ENCODE measurements at regions not wholly inside any gene's neighbourhood (a gene's known extent, or its start where the extent isn't known, plus 50 kb on each side); places are given as distances from the start of the nearest gene placed in this dataset.

- no peak overlapping the region for H2AFZ ChIP-seq (ENCODE audit: insufficient read depth, low read depth, low read length, poor library complexity, severe bottlenecking)
- no peak for TF ChIP-seq CTCF (IDR thresholded peaks at IDR 0.05)
- no peaks in the 10 kb centered on the region for H3K36me3 ChIP-seq (replicated peaks in 1 of 2; ENCODE audit: control insufficient read depth in 1 of 2, insufficient read depth in 2 of 2, low read length in 2 of 2)
- no peaks in the 10 kb centered on the region for H4K20me1 ChIP-seq (ENCODE audit: insufficient read depth, low read length)
- peaks cover 3 to 6% of the 10 kb centered on the region in 2 donors for H3K9me3 ChIP-seq (replicated peaks in 1 of 2; ENCODE audit: control insufficient read depth in 1 of 2, insufficient read depth in 1 of 2, low read length in 2 of 2)
- Mint-ChIP-seq H3K9me3 (peaks cover 2 to 11% (median 6%) of the 10 kb centered on the region in 7 donors), H3K27ac (no peak overlapping the region), H3K4me3 (no peak overlapping the region), H3K4me1 (no peaks in the 10 kb centered on the region), H3K27me3 (ENCODE audit: low read depth in 3 of 3) (no peaks in the 10 kb centered on the region), H3K36me3 (no peaks in the 10 kb centered on the region)
- no CpG with 5 or more reads among the region's 1 CpG for WGBS (ENCODE audit: insufficient coverage)
- no peaks in the 10 kb centered on the region for H3K4me1 ChIP-seq (ENCODE audit: control insufficient read depth in 1 of 2, insufficient read depth in 2 of 2, low read length in 2 of 2)
- no peak overlapping the region for H3K4me3 ChIP-seq (replicated peaks in 1 of 3; ENCODE audit: low read depth in 2 of 3, low read length in 3 of 3)
- H3K27ac ChIP-seq (ENCODE audit: low read depth in 1 of 2, low read length in 2 of 2), result no peak overlapping the region
- no peaks in the 10 kb centered on the region for H3K79me2 ChIP-seq (ENCODE audit: insufficient read depth, low read length)
- intact Hi-C loops (cut with micrococcal nuclease), result no loop called here
- no peak overlapping the region for H3K9ac ChIP-seq (ENCODE audit: insufficient read depth, low read length, poor library complexity, severe bottlenecking)
- DNase-seq, result no peak
- no peaks in the 10 kb centered on the region for H3K27me3 ChIP-seq (ENCODE audit: control insufficient read depth in 2 of 2, insufficient read depth in 2 of 2, low read length in 2 of 2)
- no peak overlapping the region for H3K4me2 ChIP-seq (replicated peaks; ENCODE audit: extremely low read depth, low read length, poor library complexity, severe bottlenecking)
Observed at GRCh38 chr4:177902386-177902785, 460.1 kb upstream of the AGA start.

DNA sequence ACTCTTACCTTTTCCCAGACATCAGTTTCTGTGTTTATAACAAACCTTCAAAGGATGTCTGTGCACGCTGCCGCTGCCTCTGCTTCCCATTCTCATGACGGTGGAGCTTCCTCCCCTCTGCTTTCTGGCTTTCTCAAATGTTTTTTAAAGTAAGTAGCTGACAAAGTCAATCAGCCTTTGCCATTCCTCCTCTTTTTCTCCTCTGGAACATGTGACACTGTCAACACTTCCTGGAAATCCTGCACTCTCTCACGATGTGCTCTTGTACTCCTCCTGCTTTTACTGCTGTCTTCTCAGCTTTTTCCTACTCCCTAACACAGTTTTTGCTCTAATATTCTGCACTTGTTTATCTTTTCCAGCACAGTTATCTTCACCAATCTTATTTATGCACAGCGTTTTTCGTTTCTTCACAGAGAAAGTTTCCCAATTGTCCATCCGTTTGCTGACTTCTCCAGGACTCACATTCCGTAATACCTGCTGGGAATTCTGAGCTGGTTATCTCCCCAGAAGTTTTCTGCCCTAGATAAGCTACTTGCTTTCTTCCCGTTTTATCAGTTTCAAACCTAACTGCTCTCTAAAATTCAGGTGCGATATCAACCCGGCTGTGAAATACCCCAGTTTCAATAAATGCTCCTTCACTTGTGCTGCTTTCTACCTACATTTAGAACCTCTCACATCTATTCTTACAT is 465.6 kb upstream of the AGA start:
- H3K4me3 ChIP-seq (replicated peaks in 1 of 3; ENCODE audit: low read depth in 2 of 3, low read length in 3 of 3), result no peak overlapping the region
- no peak overlapping the region for H3K27ac Mint-ChIP-seq
- DNase-seq, result no peak
- intact Hi-C loops (cut with micrococcal nuclease), result no loop called here
- no peaks in the 10 kb centered on the region for H3K79me2 ChIP-seq (ENCODE audit: insufficient read depth, low read length)
- no peaks in the 10 kb centered on the region for H3K36me3 Mint-ChIP-seq
- no peaks in the 10 kb centered on the region for H3K4me1 ChIP-seq (ENCODE audit: control insufficient read depth in 1 of 2, insufficient read depth in 2 of 2, low read length in 2 of 2)
- no peak overlapping the region for H3K4me3 Mint-ChIP-seq
- H3K4me1 Mint-ChIP-seq, result no peaks in the 10 kb centered on the region
- H3K27ac ChIP-seq (ENCODE audit: low read depth in 1 of 2, low read length in 2 of 2), result no peak overlapping the region
- no peak overlapping the region for H3K4me2 ChIP-seq (replicated peaks; ENCODE audit: extremely low read depth, low read length, poor library complexity, severe bottlenecking)
- 62% methylated on average over 9 of the region's 11 CpGs for WGBS (ENCODE audit: insufficient coverage)
- peaks cover 0 to 15% (median 7%) of the 10 kb centered on the region in 7 donors for H3K9me3 Mint-ChIP-seq
- no peak for TF ChIP-seq CTCF (IDR thresholded peaks at IDR 0.05)
- H3K27me3 ChIP-seq (ENCODE audit: control insufficient read depth in 2 of 2, insufficient read depth in 2 of 2, low read length in 2 of 2), result no peaks in the 10 kb centered on the region
- peaks cover 12 to 16% of the 10 kb centered on the region in 2 donors for H3K9me3 ChIP-seq (replicated peaks in 1 of 2; ENCODE audit: control insufficient read depth in 1 of 2, insufficient read depth in 1 of 2, low read length in 2 of 2)
- H3K9ac ChIP-seq (ENCODE audit: insufficient read depth, low read length, poor library complexity, severe bottlenecking), result no peak overlapping the region
- H2AFZ ChIP-seq (ENCODE audit: insufficient read depth, low read depth, low read length, poor library complexity, severe bottlenecking), result no peak overlapping the region
- no peaks in the 10 kb centered on the region for H3K27me3 Mint-ChIP-seq (ENCODE audit: low read depth in 3 of 3)
- no peaks in the 10 kb centered on the region for H4K20me1 ChIP-seq (ENCODE audit: insufficient read depth, low read length)
- no peaks in the 10 kb centered on the region for H3K36me3 ChIP-seq (replicated peaks in 1 of 2; ENCODE audit: control insufficient read depth in 1 of 2, insufficient read depth in 2 of 2, low read length in 2 of 2)

Measured in CD14-positive monocyte (primary cell).